ENCODE measurements at regions not wholly inside any gene's neighbourhood (a gene's known extent, or its start where the extent isn't known, plus 50 kb on each side); places are given as distances from the start of the nearest gene placed in this dataset.

DNA sequence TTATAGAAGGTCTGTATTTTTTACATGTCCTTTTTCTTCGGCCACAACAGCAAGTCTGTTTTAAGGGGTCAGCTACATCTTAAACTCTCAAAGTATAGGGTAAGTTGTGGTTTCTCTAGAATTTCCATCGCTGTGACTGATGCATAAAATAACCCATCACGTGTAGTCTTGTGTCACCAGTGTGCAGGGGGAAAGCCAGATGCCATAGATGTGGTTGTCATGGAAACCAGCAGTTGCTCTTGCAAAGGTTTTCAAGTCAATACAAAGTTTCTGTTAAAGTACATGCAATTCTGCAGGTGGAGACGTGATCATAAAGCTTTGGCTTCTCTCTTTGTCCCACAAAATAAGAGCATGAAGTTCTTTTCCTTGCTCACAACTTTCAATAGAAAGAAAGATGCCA is 210.3 kb upstream of the ONECUT1 start:
- Histone ChIP-seq H3K4me3 (replicated peaks; ENCODE audit: low read depth, low read length) (no peak overlapping the region), H3K27me3 (replicated peaks; ENCODE audit: control insufficient read depth, insufficient read depth, low read length) (no peaks in the 10 kb centered on the region), H3K36me3 (ENCODE audit: control insufficient read depth, insufficient read depth, low read length) (no peaks in the 10 kb centered on the region)
- no peak for DNase-seq (ENCODE audit: extremely low read depth, insufficient read length)
- TF ChIP-seq CTCF (IDR thresholded peaks at IDR 0.05; ENCODE audit: insufficient read depth, low read length, poor library complexity, severe bottlenecking), result no peak

DNA sequence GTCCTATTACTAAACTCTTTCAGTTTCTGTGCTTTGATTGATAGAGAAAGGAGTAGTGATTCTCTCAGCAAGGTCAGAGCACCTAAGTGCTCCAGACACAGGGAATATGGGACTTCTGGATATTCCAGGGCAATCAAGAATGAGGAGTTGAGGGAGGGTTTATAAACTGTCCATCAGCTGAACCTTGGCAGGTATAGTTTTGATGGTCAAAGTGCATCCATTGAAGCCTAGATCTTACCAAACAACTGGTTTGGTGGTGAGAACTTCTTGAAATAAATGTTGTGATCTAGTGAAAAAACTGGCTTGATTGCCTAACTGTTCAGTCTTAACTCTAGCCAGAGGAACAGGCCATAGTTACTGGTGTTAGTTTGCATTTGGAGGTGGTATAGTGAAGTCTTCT is 207.0 kb upstream of the ONECUT1 start:
- no peaks in the 10 kb centered on the region for H3K27me3 ChIP-seq (replicated peaks; ENCODE audit: control insufficient read depth, insufficient read depth, low read length)
- H3K4me3 ChIP-seq (replicated peaks; ENCODE audit: low read depth, low read length), result no peak overlapping the region
- no peak for TF ChIP-seq CTCF (IDR thresholded peaks at IDR 0.05; ENCODE audit: insufficient read depth, low read length, poor library complexity, severe bottlenecking)

GRCh38 chr15:52994290-52994689 is 204.2 kb upstream of the ONECUT1 start:
- Histone ChIP-seq H3K4me3 (replicated peaks; ENCODE audit: low read depth, low read length) (no peak overlapping the region), H3K27me3 (replicated peaks; ENCODE audit: control insufficient read depth, insufficient read depth, low read length) (no peaks in the 10 kb centered on the region), H3K36me3 (ENCODE audit: control insufficient read depth, insufficient read depth, low read length) (no peaks in the 10 kb centered on the region)
- DNase-seq (ENCODE audit: extremely low read depth, insufficient read length), result no peak
- TF ChIP-seq CTCF (IDR thresholded peaks at IDR 0.05; ENCODE audit: insufficient read depth, low read length, poor library complexity, severe bottlenecking), result no peak

More for the DNA sequence above, 207.0 kb upstream of the ONECUT1 start:
- no peaks in the 10 kb centered on the region for H3K36me3 ChIP-seq (ENCODE audit: control insufficient read depth, insufficient read depth, low read length)
- no peak for DNase-seq (ENCODE audit: extremely low read depth, insufficient read length)

GRCh38 chr15:52984507-52984906 is 194.4 kb upstream of the ONECUT1 start:
- Histone ChIP-seq H3K27me3 (replicated peaks; ENCODE audit: control insufficient read depth, insufficient read depth, low read length) (no peaks in the 10 kb centered on the region), H3K36me3 (ENCODE audit: control insufficient read depth, insufficient read depth, low read length) (no peaks in the 10 kb centered on the region), H3K4me3 (replicated peaks; ENCODE audit: low read depth, low read length) (no peak overlapping the region)
- no peak for DNase-seq (ENCODE audit: extremely low read depth, insufficient read length)
- no peak for TF ChIP-seq CTCF (IDR thresholded peaks at IDR 0.05; ENCODE audit: insufficient read depth, low read length, poor library complexity, severe bottlenecking)

GRCh38 chr15:52980446-52980845 is 190.3 kb upstream of the ONECUT1 start:
- Histone ChIP-seq H3K4me3 (replicated peaks; ENCODE audit: low read depth, low read length) (no peak overlapping the region), H3K36me3 (ENCODE audit: control insufficient read depth, insufficient read depth, low read length) (no peaks in the 10 kb centered on the region), H3K27me3 (replicated peaks; ENCODE audit: control insufficient read depth, insufficient read depth, low read length) (no peaks in the 10 kb centered on the region)
- TF ChIP-seq CTCF (IDR thresholded peaks at IDR 0.05; ENCODE audit: insufficient read depth, low read length, poor library complexity, severe bottlenecking), result no peak
- no peak for DNase-seq (ENCODE audit: extremely low read depth, insufficient read length)

- H3K27me3 ChIP-seq (replicated peaks; ENCODE audit: control insufficient read depth, insufficient read depth, low read length), result no peaks in the 10 kb centered on the region
- H3K36me3 ChIP-seq (ENCODE audit: control insufficient read depth, insufficient read depth, low read length), result no peaks in the 10 kb centered on the region
- DNase-seq (ENCODE audit: extremely low read depth, insufficient read length), result no peak
- no peak for TF ChIP-seq CTCF (IDR thresholded peaks at IDR 0.05; ENCODE audit: insufficient read depth, low read length, poor library complexity, severe bottlenecking)
- no peak overlapping the region for H3K4me3 ChIP-seq (replicated peaks; ENCODE audit: low read depth, low read length)
Observed at GRCh38 chr15:52976516-52977075, 186.5 kb upstream of the ONECUT1 start.
